HFF-Myc (cell line): ENCODE measurements at regions not wholly inside any gene's neighbourhood (a gene's known extent, or its start where the extent isn't known, plus 50 kb on each side); places are given as distances from the start of the nearest gene placed in this dataset.

ENCODE experiments used
- DNase-seq: peaks from one replicate; pipeline ENCODE4 v3.0.0-alpha.2; 2011; ENCODE audit warnings: low read depth; ENCODE audit errors: extremely low read depth
- H3K4me3 ChIP-seq: replicated peaks from 2 replicates; pipeline ENCODE4 v1.5.1; 2011; ENCODE audit warnings: low read depth, mild to moderate bottlenecking, control low read depth, low read length
- TF ChIP-seq, protein P1 (sequence below): IDR thresholded peaks from 2 replicates; pipeline ENCODE4 v1.5.1; 2012; ENCODE audit warnings: mild to moderate bottlenecking, low read depth, low read length, control low read depth; ENCODE audit errors: missing control alignments

DNA sequence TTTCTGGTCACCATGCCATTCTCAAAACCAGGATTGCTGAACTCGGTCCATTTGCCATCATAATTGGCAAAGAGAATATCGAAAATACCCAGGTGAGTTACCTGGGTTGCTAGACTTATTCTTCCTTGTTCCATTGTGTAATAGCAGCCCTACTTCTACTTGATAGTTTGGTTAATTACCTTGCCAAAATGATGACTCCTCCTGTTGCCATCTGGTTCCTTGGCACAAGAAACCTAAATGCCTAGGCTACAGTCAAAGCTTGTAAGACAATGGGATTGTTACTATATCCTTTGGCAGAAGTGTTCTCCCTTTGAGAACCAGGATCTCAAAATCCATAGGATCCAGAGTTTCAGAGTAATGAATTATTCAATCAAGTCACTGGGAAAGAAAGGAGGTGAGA, 373.2 kb upstream of the ACTBL2 start:
- no peak for DNase-seq
- TF ChIP-seq, protein P1, sequence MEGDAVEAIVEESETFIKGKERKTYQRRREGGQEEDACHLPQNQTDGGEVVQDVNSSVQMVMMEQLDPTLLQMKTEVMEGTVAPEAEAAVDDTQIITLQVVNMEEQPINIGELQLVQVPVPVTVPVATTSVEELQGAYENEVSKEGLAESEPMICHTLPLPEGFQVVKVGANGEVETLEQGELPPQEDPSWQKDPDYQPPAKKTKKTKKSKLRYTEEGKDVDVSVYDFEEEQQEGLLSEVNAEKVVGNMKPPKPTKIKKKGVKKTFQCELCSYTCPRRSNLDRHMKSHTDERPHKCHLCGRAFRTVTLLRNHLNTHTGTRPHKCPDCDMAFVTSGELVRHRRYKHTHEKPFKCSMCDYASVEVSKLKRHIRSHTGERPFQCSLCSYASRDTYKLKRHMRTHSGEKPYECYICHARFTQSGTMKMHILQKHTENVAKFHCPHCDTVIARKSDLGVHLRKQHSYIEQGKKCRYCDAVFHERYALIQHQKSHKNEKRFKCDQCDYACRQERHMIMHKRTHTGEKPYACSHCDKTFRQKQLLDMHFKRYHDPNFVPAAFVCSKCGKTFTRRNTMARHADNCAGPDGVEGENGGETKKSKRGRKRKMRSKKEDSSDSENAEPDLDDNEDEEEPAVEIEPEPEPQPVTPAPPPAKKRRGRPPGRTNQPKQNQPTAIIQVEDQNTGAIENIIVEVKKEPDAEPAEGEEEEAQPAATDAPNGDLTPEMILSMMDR, result no peak
- no peak overlapping the region for H3K4me3 ChIP-seq

DNA sequence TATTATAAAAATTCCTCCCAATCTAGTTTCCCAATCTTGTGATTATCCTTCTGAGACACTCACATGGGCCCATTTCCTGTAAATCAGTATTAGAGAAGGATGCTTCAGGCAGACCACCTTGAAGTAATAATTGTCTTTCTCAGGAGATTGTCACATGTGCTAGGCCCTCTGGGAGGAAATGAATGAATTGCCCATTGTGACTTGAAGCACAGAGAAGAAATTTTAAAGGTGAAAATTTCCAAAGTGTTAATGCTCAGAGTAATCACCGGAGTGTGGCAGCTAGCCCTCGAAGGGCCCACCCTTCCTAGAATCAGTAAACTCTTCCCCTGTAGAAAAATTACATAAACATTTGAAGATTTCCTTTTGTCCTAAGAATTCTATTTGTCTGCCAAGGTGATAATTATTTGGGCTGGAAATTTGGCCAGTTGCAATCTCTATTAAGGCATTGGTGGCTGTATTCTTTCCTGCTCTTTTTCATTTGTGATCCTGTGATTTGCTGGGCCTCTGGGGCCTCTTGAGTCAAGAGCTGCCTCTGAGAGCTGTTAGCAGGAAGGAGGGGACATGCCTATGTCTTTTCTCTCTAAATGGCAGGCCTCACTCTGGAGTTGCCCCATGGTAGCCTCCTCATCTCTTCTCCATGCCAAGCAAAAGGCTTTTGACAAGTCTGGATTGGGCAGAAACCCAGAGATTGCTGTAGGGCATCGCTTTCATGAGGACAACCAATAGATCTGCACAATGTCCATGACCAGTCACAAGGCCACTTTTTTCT, 371.5 kb upstream of the ACTBL2 start:
- no peak overlapping the region for H3K4me3 ChIP-seq
- DNase-seq, result no peak
- TF ChIP-seq, protein P1, result no peak

DNA sequence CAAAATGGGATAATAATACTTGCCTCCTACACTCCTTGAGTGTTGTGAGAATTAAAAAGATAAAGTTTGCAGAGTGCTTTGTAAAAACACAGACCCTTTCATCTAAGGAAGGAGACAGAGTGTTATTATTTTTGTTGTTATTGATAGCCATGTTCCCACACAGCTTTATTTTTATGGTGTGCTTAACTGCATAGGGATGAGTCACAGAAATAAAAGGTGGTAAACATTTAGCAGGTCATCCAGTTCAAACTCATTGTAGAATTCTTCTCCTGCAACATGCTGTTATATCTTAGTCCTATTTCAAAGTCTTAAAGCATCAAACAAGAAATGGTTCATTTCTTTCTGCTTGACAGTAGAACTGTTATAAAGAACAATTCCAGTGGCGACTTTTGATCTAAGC, 367.5 kb upstream of the ACTBL2 start:
- DNase-seq, result no peak
- TF ChIP-seq, protein P1, result no peak
- H3K4me3 ChIP-seq, result no peak overlapping the region

DNA sequence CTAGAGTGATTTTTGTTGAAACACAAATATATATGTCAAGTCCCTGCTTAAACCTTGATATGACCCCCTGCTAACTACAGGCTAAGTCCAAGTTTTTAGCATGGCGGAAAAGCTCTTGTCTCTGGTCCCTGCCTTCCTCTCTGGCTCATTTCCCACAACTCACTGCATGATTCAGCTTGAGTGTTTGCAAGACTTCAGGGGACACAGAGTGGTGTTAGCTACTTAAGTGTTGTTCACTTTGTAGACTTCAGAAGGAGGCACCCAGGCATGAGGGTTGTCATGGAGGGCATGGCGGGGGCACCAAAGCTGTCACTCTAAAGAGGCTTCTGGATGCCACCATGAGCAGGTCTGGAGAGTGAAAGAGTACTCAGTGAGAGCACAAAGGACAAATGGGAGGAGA, 362.4 kb upstream of the ACTBL2 start:
- DNase-seq, result no peak
- no peak overlapping the region for H3K4me3 ChIP-seq
- TF ChIP-seq, protein P1, result no peak

DNA sequence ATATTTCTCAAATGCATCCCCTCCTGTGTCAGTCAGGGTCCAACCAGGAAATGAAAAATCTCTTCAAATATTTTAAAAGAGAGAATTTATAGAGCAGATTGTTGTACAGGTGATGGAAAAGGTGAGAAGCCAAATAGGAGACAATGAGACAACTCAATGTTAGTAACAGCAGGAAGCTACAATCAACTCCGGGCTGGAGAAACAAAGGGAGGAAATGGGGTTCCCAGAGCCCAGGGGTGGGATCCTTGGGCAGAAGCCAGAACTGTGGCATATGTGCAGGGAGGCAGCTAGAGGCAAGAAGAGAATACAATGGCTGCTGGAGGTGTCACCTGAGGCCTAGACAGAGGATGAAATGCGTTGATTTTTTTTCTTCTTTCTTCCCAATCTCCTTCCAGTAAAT, 361.8 kb upstream of the ACTBL2 start:
- no peak overlapping the region for H3K4me3 ChIP-seq
- TF ChIP-seq, protein P1, result no peak
- DNase-seq, result no peak

DNA sequence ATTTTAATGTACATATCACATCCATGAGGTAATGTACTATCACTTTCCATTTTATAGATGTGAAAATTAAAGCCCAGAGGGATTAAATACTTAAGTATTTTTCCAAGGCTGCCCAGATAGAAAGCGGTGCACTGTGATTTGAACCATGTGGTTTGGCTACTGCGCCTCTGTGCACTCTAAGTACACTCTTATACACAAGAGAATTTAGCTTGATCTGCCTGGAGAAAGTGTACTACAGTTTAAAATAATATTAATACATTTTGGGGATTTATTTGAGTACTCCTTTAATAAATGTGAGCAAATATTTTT, 360.4 kb upstream of the ACTBL2 start:
- no peak overlapping the region for H3K4me3 ChIP-seq
- DNase-seq, result no peak
- TF ChIP-seq, protein P1, result no peak
